Hippocampal formation (tissue), 2 donors: ENCODE measurements at regions not wholly inside any gene's neighbourhood (a gene's known extent, or its start where the extent isn't known, plus 50 kb on each side); places are given as distances from the start of the nearest gene placed in this dataset.

Experiments used
- DNase-seq, 2 donors: peaks; one replicate each; lab custom pipeline; 2025; lab: John Stamatoyannopoulos, UW

DNA sequence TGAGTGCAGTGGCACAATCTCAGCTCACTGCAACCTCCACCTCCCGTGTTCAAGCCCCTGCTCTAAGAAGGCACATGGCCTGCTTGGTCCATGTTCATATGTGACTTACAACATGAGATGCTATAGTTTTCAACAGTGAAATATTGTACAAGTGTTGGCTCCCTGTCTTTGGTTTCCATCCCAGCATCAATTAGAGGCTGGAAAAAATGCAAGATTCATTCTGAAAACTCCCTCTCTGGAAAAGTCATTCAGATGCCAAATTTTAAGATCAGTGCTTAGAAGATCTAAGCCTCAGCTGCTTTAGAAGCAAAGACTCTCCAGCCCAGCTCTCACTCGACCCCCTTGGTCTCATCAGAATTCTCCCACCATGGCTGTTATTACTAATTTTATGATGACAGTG is 398.9 kb downstream of the KIF16B start:
- DNase-seq, result no peak

DNA sequence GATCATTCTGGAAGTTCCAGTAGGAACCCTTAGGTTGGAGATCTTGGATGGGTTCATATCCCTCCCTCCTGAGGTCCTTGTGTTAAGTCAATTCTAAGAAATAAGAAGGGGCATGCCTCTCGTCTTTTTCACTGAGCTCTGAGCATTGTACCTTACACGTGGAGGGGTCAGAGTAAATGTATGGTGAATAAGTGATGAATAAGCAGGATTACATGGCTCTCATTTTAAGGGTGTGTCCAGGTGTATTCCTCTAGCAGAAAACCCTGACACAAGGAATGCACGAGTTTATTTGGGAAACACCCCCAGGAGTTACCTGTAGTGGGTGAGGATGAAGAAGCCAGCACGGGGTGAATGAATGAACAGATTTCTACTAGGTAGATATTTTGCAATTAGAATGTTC is 400.2 kb downstream of the KIF16B start:
- DNase-seq, result no peak

DNA sequence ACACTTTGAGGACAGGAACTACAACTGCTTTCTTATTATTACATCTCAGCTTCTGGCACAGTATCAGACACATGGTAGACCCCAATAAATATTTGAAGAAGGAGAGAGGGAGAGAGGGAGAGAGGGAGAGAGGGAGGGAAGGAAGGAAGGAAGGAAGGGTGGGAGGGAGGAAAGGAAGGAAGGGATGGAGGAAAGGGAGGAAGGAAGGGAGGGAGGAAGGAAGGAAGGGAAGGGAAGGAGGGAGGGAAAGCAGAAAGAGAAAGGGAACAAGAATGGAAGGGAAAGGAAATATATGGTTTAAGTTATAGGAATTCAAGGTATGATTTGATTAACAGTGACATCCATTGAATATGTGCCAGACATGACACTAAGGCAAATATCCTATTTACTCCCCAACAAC is 402.1 kb downstream of the KIF16B start:
- no peak for DNase-seq

DNA sequence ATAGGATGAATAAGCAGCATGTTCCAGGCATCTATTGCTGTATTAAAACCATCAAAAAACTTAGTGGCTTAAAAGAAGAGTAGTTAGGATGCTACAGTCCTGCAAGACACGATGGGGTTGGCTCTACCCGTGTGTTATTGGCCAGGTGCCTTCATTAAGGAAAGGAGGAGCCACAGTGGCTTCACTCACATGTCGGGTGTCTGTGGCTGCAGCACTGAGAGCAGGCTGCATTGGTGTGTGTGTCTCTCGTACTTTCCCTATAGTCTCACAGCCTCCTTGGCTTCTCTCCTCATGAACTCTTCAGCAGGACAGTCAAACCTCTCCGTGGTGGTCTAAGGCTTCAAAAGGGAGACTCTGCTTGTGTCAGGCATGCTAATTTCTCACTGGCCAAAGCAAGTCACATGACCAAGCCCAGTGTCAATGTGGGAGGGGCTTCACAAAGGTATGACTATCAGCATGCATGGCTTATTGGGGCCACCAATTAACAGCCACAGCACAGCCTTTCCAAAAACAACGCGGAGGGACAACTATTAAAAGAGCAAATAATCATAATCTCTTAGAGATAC is 402.8 kb downstream of the KIF16B start:
- no peak for DNase-seq

DNA sequence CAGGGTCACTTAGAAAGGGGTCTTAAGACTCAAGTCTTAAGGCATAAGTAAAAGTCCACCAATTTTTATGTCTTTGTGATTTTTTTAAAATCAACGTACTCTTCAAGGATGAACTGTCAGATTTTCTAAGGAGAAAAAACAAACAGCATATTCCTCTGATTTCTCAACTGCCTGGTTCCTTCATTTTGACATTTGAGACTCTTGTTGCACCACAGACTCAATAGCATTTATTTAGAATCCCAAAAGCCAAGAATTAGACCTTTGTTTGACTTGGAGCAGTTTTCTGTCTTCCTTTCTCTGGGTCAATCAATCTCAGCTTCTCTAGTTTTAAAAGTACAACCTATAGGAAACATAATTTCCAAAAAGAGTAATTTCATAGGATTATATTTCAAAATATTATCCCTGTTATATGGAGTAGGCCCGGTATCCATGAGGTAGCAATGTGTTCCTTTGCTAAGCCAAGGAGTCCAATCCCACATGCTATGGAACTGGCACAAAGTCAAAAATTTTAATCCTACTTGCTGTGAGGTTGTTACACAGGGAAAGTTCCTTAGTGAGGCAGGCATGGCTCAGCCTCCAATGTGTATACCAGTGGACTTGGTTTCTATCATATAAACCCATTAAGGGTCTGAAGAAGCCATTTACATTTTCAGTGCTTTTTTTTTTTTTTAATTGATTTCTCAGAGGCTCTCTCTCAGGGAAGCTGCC is 405.7 kb downstream of the KIF16B start:
- no peak for DNase-seq

DNA sequence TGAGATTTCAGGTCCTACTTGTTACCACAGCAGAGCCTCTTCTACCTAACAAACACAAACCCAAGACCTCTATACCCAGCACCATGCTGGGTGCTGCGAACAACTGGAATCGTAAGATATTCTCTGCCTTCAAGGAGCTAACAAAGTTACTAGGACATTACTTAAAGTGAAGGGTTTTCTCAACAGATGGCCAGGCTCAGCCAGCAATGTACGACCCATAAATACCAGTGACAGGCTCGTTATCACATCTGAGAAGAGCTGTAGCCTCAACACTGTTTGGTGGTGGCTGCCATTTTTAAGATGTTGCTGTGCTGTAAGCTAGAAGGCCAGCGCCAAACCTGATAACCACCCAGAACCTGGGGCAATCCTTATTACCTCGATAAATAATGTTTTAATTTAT is 406.5 kb downstream of the KIF16B start:
- DNase-seq, result no peak

DNA sequence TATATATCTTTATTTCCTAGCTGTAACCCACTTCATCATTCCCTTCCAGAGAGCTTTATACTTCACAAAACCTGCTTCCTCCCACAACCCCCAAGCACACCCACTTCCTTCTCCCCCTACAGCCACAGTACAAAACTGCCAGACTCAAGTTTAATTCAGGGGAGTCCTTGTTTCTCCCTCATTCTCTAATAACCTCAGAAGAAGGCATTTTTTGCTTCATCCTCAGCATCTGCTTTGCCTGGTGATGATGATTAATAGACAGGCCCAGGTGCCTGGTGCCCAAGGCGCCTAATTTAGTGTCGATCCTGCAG is 414.3 kb downstream of the KIF16B start:
- DNase-seq, result no peak

DNA sequence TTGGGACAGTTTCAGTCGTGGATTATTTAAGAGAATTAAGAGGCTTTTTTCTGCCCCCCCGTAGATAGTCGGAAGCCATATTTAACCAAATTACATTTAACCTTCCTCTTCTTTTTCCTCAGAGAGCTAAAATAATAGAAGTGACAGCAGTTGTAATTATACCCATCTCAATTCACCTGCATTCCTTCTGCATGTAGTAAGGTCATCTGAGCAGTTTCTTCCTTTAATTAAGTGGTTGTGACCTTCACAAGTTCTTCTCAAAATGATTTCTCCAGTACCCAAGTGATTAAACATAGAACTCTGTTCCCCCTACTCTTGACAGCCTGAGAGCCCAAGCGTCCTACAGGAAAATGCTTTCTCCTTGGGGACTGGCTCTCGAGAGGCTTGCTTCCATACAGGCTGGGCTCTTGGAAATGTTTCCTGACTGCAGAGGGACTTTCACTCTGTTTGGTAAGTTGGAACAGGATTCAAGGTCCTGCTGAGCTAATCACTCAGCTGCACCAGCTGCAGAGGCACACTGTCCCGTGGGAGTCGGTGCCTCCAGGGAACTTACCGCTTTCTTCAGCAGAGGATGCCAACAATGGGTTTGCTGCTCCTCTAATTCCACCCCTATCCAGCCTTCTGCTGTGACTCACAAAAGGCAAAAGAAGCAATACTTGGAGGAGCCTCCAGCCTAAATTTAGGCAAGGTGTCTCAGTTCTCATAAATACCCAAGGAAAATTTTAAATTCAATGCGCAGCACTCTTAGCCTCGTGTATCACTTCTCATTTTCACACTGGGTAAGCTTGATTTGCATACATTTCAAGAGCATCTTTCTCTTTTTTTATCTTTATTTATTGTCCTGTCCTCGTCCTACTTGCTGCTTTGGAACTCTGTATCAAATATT is 414.9 kb downstream of the KIF16B start:
- peak in 1 of 2 donors; percentile 33 for DNase-seq

DNA sequence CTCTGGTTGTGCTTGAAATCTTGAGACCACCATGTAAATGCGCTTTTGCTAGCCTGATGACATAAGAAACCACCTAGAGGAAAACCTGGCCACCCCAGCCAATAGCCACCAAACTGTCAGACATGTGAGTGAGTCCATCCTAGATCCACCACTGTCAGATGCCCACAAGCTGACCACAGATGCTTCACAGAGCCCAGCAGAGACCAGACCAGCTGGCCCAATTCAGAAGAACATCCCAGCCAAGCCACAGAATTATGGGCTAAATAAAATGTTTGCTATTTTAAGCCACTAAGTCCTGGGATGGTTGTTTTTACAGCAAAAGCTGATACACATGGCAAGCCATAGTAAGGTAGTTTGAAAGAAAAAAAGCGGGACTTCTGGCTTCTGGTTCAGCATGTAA is 425.3 kb downstream of the KIF16B start:
- DNase-seq, result no peak

DNA sequence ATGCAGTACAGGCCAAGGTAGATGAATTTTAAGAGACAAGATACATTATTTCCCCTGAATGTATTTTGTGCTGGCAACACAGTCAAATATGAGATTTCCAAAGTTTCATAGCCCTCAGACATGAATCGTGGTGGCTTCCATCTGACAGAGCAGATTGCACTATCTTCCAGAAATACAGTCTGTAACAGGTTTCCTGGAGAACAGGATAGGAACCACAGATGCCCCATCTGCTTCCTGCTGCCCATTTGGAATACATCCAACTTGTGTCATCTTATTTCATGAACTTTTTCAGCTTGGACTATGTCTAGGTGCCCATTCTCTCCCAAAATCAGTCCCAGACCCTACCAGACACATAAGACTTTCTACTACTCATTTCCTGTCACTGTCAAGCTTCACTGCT is 426.0 kb downstream of the KIF16B start:
- DNase-seq, result peak in 1 of 2 donors; percentile 9

DNA sequence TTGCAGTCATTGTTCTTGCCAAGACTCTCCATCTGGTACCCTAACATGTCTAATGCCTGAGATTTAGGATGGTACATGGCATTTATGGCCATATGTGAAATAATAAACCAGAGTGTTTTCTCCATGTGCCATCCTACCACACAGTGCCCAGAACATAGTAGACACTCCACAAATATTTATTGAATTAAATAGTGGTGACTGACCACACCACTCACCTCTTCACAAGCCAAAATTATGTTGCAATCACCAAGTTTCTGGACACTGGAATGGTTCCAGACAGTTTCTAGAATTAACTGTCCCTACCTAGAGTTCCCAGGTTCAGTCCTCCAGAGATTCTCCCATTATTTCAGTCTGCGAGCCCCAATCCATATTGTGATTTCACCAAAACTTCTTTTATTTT is 427.3 kb downstream of the KIF16B start:
- no peak for DNase-seq

DNA sequence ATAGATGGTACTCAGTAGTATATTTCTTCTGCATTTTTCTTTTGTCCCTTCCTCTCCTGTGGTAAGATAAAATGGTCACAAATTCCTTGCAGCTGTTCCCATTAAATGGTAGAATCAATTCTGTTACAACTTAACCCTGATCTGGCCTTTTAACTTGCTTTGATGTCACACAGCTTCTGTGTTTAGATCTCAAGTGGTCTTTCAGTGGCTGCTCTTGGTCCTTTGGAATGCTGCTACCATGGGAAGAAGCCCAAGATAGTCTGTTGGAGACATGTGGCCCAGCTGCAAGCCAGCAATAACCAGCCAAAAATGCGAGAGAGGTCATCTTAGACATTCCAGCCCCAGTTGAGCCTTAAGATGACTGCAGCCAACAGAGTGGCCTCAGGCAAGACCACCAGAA is 429.7 kb downstream of the KIF16B start:
- DNase-seq, result no peak

DNA sequence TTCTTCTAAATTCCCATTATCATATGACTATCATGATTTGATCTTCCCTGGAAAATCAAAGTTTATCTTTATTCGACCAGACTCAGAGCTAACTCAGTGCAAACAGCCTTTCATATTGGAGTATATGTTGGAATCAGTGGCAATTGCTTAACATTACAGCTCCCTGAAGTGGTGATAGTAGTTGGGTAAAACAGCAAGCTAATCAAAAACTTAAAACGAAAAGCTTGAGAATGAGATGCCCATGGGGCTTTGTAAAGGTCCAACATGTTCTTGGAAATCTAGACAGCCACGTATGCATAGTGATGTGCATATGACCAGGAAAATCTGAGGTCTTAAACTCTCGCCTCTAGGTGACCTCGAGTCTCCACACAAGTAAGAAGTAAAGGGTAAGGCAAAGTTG is 437.6 kb downstream of the KIF16B start:
- DNase-seq, result no peak

DNA sequence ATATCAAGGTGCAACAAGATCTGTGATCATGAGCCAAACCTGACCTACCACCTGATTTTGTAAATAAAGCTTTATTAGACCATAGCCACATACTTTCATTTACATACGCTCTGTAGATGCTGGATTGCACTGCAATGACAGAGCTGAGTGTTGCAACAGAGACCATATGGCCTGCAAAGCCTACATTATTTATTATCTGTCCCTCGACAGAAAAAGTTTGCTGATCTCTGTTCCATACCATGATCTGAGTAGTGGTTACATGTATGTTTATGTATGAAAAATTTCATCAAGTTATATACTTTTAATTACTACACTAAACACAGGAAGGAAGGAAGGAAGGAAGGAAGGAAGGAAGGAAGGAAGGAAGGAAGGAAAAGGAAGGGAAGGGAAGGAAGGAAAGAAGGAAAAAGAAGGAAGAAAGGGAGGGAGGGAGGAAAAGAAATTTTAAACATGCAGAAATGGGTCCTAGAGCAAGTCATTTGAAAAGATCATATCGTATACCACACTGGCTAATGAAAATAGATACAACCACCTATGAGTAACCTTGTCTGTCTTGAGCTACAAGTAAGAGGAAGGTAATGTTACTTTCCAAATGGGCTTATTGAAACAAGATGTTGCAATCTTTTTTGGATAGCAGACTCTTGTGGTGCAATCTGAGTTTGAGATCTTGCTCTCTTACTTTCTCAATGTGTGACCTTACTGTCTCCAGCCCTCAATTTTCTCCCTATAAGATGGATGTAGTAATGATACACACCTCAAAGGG is 441.0 kb downstream of the KIF16B start:
- no peak for DNase-seq

DNA sequence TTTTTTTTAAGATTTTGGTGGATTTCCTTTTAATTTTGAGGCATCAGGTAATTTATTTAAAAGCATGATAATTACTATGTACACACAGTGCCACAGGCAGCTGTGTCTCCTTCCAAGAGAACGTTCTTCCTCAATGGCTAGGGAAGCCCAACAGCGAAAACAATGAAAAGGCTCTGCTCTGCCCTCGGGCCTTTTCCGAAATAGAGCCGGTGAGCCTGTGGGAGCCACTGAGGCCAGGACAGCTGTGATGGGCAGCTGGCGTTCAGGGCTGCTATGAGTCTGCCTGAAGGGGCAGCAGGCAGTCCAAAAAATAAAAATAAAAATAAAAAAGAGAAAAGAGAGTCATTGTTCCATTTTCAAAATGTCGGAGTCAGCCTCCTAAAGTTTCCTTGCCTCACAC is 443.8 kb downstream of the KIF16B start:
- no peak for DNase-seq

DNA sequence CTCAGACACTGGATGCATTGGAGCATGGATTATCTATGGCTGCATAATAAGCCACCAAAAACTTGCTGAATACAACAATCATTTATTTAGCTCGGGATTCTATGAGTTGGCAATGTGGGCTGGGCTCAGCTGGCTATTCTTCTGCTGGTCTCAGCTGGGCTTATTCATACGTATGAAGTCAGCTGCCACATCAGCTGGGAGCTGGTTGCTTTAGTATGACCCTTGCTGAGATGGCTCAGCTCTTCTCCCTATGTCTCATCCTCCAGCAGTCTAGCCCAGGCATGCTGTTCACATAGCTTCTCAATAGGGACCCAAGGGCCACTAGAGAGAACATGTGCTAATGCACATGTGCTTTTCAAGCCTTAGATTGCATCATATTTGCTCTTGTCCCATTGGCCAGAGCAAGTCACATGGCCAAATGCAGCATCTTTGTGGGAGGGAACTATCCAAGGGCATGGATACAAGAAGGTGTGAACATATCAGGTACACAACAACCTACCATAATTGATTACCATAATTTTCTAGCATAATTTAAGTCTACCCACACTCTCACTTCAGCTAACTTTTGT is 444.6 kb downstream of the KIF16B start:
- no peak for DNase-seq

DNA sequence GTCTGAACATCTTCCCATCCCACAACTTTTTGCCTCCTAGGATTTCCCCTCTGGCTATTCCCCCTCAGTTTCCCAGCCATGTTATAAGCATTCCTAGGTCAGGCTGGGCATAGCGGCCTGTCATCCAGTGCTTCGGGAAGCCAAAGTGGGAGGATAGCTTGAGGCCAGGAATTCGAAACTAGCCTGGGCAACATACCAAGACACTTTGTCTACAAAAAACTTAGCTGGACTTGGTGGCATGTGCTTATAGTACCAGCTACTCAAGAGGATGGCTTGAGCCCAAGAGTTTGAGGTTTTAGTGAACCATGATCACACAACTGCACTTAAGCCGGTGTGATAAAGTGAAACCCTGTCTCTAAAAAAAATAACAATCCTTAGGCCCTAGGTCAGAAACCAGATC is 447.4 kb downstream of the KIF16B start:
- no peak for DNase-seq

DNA sequence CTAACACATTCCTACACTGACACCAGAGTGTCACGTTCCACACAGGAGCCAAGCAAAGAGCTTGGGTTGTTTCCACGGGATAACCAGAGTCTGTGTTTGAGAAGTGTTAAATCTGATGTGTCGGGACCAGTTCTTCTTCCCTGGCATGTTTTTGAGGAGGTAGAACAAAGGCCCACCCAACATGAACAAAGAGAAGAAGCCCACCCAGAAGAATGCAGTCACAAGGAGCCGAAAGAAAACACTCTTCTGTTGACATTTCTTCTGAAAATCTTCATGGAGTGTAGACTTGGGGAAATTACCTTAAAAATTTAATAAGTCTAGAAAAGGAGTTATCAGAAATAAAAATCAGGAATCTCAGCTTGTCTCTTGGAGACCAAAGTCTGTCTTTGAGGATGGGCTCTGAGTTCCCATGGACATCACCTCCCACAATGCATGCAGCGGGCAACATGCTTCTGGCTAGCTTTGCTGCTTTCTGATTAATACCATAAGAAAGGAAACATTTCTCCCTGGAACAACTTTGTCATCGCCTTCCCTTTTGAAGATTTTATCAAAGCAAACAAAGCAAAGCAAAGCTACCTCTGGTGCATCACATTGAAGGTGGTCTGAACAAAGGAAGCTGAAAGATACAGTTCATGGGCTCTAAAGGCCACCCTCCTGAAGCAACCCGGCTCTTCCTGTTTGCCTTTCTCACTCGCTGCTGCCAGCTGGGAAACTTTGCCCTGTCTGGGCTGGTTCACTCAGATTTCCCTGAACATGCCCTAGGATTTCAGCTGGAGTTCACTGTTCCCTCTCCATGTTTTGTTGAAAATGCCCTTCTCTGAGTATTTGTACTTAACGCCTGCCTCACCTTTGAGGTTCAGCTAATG is 448.1 kb downstream of the KIF16B start:
- DNase-seq, result no peak

DNA sequence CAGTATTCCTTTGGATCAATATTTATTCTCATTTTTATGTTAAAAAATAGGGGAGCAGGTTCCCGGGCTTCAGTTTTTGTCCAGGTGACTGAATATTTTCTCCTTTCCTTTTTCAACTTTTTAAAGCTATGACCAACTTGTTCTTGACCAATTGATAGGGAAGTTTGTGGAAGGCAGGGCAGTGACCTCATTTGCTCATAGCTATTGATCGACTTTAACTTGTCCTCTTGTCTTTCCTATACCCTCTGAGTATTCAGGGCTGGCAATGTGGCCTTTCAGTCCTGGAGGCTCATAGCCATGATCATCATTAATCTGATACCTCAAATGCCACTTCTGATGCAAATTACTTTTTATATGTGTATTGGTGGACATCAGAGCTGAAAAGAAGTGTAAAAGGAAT is 448.8 kb downstream of the KIF16B start:
- no peak for DNase-seq

DNA sequence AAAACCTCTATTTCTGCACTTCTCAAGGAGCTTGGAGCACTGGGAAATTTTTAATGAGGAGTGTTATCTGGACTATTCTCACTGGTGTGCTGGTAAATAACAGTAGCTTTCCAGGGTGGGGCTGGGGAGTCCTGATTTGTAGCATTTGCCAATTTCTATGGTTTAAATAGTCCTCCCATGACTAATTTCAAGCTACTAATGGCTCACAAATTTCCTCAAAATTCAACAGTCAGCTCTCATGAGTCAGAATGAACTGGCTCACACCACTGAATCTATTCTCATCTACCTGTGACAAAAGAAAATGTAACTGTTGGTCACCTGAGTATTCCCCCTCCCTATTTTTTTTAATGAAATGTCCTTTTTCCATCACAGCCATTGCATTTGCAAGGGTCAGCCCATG is 449.6 kb downstream of the KIF16B start:
- no peak for DNase-seq

DNA sequence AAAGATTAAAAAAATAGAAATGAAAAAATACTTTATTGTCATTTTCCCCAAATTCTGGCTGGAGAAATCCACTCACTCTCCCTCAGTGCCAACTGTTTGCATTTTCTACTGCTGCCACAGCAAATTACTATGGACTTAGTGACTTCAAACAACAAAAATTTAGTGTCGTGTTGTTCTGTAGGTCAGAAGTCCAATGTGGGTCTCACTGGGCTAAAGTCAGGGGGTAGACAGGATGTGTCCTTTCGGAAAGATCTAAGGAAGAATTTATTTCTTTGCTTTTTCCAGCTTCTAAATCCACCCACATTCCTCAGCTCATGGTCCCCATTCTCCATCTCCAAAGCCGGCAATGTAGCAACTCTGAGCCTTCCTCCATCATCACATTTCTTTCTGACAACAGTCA is 453.3 kb downstream of the KIF16B start:
- no peak for DNase-seq
